Liver (tissue), 7 donors: ENCODE measurements at regions not wholly inside any gene's neighbourhood (a gene's known extent, or its start where the extent isn't known, plus 50 kb on each side); places are given as distances from the start of the nearest gene placed in this dataset.

Experiments
- DNase-seq: peaks from one replicate; pipeline ENCODE4 v3.0.0-alpha.2; 2017; ENCODE audit warnings: low spot score
- H3K27ac ChIP-seq, 2 donors: one replicate each; pipeline ENCODE4 v1.7.0; 2013; ENCODE audit warnings: inconsistent platforms in 2 of 2, low read length in 2 of 2, control low read depth in 1 of 2, low read depth in 1 of 2, mild to moderate bottlenecking in 1 of 2
- H3K27me3 ChIP-seq, 4 donors: one replicate each; pipeline versions ENCODE4 v1.6.1 to v1.7.0; 2013; ENCODE audit warnings: low read length in 3 of 4, inconsistent platforms in 1 of 4, mild to moderate bottlenecking in 1 of 4, moderate library complexity in 1 of 4; ENCODE audit not compliant: control insufficient read depth in 4 of 4, insufficient read depth in 4 of 4
- H3K36me3 ChIP-seq, 4 donors: one replicate each; pipeline versions ENCODE4 v1.6.1 to v1.7.0; 2013; ENCODE audit warnings: low read length in 3 of 4, mild to moderate bottlenecking in 3 of 4, low read depth in 1 of 4, moderate library complexity in 1 of 4; ENCODE audit not compliant: control insufficient read depth in 4 of 4, insufficient read depth in 3 of 4
- H3K4me1 ChIP-seq, 4 donors: one replicate each; pipeline versions ENCODE4 v1.6.1 to v1.7.0; 2013; ENCODE audit warnings: low read length in 3 of 4, mild to moderate bottlenecking in 3 of 4, moderate library complexity in 1 of 4; ENCODE audit not compliant: control insufficient read depth in 4 of 4, insufficient read depth in 4 of 4
- H3K4me3 ChIP-seq, 3 donors: one replicate each; pipeline versions ENCODE4 v1.6.1 to v1.7.0; 2013; ENCODE audit warnings: low read length in 3 of 3, control low read depth in 1 of 3, low read depth in 1 of 3, mild to moderate bottlenecking in 1 of 3
- H3K9ac ChIP-seq, 2 donors: one replicate each; pipeline ENCODE4 v1.7.0; 2013; ENCODE audit warnings: low read length in 2 of 2, mild to moderate bottlenecking in 2 of 2, moderate library complexity in 2 of 2, control low read depth in 1 of 2, low read depth in 1 of 2
- H3K9me3 ChIP-seq, 4 donors: one replicate each; pipeline versions ENCODE4 v1.6.1 to v1.7.0; 2013; ENCODE audit warnings: low read length in 3 of 4; ENCODE audit not compliant: control insufficient read depth in 4 of 4
- EGR1 ChIP-seq, 2 donors: IDR thresholded peaks; 2 replicates each; pipeline ENCODE4 v1.6.1; 2016 to 2018; ENCODE audit warnings: antibody characterized with exemption in 2 of 2, low read depth in 2 of 2
- FOXA1 ChIP-seq: IDR thresholded peaks from 2 replicates; pipeline ENCODE4 v1.6.1; 2016; ENCODE audit warnings: antibody characterized with exemption
- FOXA2 ChIP-seq: IDR thresholded peaks from 2 replicates; pipeline ENCODE4 v1.6.1; 2016; ENCODE audit warnings: antibody characterized with exemption
- HNF4A ChIP-seq, 2 donors: conservative IDR thresholded peaks; 2 replicates each; pipeline ENCODE4 v1.6.1; 2016; ENCODE audit warnings: antibody characterized with exemption in 2 of 2, mild to moderate bottlenecking in 2 of 2
- JUND ChIP-seq, 2 donors: IDR thresholded peaks; 2 replicates each; pipeline ENCODE4 v1.6.1; 2016; ENCODE audit warnings: antibody characterized with exemption in 2 of 2
- RAD21 ChIP-seq, 2 donors: IDR thresholded peaks; 2 replicates each; pipeline ENCODE4 v1.6.1; 2016; ENCODE audit warnings: antibody characterized with exemption in 2 of 2, mild to moderate bottlenecking in 2 of 2
- TAF1 ChIP-seq: conservative IDR thresholded peaks from 2 replicates; pipeline ENCODE4 v1.6.1; 2016; ENCODE audit warnings: antibody characterized with exemption, mild to moderate bottlenecking
- WGBS: extraction: QIAGEN DNeasy Blood & Tissue Kit; methylation state at CpG from one replicate; pipeline ENCODE4 v1.1.7; 2013; 5-methylcytosine and 5-hydroxymethylcytosine counted together
- TF ChIP-seq, protein P1 (sequence below): IDR thresholded peaks from 2 replicates; pipeline ENCODE4 v1.6.1; 2016; ENCODE audit warnings: antibody characterized with exemption
- TF ChIP-seq, protein P2 (sequence below): IDR thresholded peaks from 2 replicates; pipeline ENCODE4 v1.6.1; 2016; ENCODE audit warnings: antibody characterized with exemption
- TF ChIP-seq, protein P3 (sequence below): IDR thresholded peaks from 2 replicates; pipeline ENCODE4 v1.6.1; 2016; ENCODE audit warnings: antibody characterized with exemption, mild to moderate bottlenecking
- donor health status: healthy.
- donor health status: healthy.
- donor health status: healthy.
- donor health status: healthy.

DNA sequence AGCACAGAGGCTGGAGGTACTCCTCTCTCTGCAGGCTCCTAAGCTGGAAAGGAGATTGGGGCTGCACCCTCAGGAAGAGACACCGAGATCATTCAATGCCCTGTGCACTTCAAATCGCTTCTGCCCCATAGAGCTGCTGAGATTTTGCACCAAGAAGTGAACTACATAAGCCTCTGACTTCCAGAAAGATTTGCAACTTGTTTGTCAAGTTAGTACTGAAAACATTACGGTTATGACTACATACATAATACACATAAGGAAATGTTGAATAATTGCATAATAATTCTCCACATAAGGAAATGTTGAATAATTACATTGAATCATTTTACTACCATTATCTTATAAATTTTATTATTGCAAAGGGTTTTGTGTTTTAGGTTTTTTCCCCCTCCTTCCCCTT lies 120.3 kb upstream of the SASH1 start:
- Histone ChIP-seq H3K4me3 (no peak overlapping the region), H3K27ac (no peak overlapping the region), H3K27me3 (no peaks in the 10 kb centered on the region), H3K9ac (no peak overlapping the region), H3K9me3 (no peaks in the 10 kb centered on the region), H3K36me3 (no peaks in the 10 kb centered on the region), H3K4me1 (peaks cover 3 to 6% (median 5%) of the 10 kb centered on the region in 4 donors)
- DNase-seq, result no peak
- TF ChIP-seq JUND (IDR thresholded peaks at IDR 0.05) (no peak), FOXA2 (no peak), FOXA1 (no peak), TAF1 (no peak), HNF4A (conservative IDR thresholded peaks at IDR 0.05) (no peak), RAD21 (IDR thresholded peaks at IDR 0.05) (no peak)
- TF ChIP-seq, protein P1, sequence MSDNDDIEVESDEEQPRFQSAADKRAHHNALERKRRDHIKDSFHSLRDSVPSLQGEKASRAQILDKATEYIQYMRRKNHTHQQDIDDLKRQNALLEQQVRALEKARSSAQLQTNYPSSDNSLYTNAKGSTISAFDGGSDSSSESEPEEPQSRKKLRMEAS, result no peak
- TF ChIP-seq, protein P2, sequence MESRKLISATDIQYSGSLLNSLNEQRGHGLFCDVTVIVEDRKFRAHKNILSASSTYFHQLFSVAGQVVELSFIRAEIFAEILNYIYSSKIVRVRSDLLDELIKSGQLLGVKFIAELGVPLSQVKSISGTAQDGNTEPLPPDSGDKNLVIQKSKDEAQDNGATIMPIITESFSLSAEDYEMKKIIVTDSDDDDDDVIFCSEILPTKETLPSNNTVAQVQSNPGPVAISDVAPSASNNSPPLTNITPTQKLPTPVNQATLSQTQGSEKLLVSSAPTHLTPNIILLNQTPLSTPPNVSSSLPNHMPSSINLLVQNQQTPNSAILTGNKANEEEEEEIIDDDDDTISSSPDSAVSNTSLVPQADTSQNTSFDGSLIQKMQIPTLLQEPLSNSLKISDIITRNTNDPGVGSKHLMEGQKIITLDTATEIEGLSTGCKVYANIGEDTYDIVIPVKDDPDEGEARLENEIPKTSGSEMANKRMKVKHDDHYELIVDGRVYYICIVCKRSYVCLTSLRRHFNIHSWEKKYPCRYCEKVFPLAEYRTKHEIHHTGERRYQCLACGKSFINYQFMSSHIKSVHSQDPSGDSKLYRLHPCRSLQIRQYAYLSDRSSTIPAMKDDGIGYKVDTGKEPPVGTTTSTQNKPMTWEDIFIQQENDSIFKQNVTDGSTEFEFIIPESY, result no peak
- TF ChIP-seq, protein P3, sequence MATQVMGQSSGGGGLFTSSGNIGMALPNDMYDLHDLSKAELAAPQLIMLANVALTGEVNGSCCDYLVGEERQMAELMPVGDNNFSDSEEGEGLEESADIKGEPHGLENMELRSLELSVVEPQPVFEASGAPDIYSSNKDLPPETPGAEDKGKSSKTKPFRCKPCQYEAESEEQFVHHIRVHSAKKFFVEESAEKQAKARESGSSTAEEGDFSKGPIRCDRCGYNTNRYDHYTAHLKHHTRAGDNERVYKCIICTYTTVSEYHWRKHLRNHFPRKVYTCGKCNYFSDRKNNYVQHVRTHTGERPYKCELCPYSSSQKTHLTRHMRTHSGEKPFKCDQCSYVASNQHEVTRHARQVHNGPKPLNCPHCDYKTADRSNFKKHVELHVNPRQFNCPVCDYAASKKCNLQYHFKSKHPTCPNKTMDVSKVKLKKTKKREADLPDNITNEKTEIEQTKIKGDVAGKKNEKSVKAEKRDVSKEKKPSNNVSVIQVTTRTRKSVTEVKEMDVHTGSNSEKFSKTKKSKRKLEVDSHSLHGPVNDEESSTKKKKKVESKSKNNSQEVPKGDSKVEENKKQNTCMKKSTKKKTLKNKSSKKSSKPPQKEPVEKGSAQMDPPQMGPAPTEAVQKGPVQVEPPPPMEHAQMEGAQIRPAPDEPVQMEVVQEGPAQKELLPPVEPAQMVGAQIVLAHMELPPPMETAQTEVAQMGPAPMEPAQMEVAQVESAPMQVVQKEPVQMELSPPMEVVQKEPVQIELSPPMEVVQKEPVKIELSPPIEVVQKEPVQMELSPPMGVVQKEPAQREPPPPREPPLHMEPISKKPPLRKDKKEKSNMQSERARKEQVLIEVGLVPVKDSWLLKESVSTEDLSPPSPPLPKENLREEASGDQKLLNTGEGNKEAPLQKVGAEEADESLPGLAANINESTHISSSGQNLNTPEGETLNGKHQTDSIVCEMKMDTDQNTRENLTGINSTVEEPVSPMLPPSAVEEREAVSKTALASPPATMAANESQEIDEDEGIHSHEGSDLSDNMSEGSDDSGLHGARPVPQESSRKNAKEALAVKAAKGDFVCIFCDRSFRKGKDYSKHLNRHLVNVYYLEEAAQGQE, result no peak
- WGBS, result 80% methylated on average over 3 of the region's 3 CpGs

DNA sequence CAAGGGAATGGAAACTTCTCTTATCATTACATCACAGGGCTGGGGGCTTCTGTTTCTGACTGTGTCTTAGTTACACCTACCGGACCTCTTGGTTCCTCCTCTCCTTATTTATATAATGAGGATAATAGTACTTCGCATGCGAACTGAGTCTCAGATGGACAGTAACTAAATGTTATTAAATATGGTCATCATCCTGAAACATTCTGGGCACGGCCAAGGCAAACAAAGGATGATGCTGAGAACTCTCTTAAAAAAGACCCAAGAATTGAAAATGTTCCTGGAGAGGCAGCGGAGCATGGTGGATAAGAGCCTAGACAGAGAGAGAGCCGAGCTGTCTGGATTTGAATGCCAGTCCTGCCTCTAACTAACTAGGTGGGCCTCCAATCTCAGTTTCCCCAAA lies 119.8 kb upstream of the SASH1 start:
- Histone ChIP-seq H3K27ac (no peak overlapping the region), H3K36me3 (no peaks in the 10 kb centered on the region), H3K27me3 (no peaks in the 10 kb centered on the region), H3K9me3 (no peaks in the 10 kb centered on the region), H3K4me3 (no peak overlapping the region), H3K9ac (no peak overlapping the region), H3K4me1 (peaks cover 3 to 6% (median 5%) of the 10 kb centered on the region in 4 donors)
- no peak for DNase-seq
- TF ChIP-seq, protein P1, result no peak
- TF ChIP-seq, protein P2, result no peak
- 92% methylated on average over 6 of the region's 6 CpGs for WGBS

DNA sequence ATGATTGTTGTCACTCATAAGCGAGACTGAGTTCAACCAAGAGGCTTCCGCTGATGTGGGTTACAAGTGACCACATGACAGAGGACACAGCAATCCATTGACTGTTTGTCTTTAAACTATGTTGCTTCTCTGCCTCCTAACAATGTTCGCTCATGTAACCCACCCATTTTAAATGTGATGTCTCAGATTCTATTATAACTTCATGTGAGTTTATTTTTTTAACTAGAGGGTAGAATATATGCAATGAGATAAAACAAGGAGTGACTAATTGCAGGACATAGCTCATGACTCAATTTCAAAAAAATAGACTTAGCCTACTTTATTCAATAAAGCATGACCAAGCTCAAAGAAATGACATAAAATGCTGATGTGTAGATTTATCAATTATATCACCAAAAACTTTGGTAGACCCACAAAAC lies 119.2 kb upstream of the SASH1 start:
- Histone ChIP-seq H3K27ac (no peak overlapping the region), H3K4me3 (no peak overlapping the region), H3K36me3 (no peaks in the 10 kb centered on the region), H3K4me1 (peaks cover 1 to 4% (median 2%) of the 10 kb centered on the region in 4 donors), H3K9ac (no peak overlapping the region), H3K27me3 (no peaks in the 10 kb centered on the region), H3K9me3 (no peaks in the 10 kb centered on the region)
- 92% methylated on average over 3 of the region's 3 CpGs for WGBS
- DNase-seq, result no peak
- TF ChIP-seq, protein P3, result no peak
- TF ChIP-seq HNF4A (conservative IDR thresholded peaks at IDR 0.05), result no peak
- no peak for TF ChIP-seq JUND (IDR thresholded peaks at IDR 0.05)
- TF ChIP-seq EGR1 (IDR thresholded peaks at IDR 0.05; ENCODE audit: low read depth in 2 of 2), result no peak
